GM19324 (cell line): ENCODE measurements at regions not wholly inside any gene's neighbourhood (a gene's known extent, or its start where the extent isn't known, plus 50 kb on each side); places are given as distances from the start of the nearest gene placed in this dataset.

Source experiments
- ATAC-seq: cut with Tn5 transposase; IDR thresholded peaks from one replicate; pipeline ENCODE4 v1.9.1; 2021; ENCODE audit warnings: mild to moderate bottlenecking, moderate library complexity; ENCODE audit not compliant: unreplicated experiment, low FRiP score

DNA sequence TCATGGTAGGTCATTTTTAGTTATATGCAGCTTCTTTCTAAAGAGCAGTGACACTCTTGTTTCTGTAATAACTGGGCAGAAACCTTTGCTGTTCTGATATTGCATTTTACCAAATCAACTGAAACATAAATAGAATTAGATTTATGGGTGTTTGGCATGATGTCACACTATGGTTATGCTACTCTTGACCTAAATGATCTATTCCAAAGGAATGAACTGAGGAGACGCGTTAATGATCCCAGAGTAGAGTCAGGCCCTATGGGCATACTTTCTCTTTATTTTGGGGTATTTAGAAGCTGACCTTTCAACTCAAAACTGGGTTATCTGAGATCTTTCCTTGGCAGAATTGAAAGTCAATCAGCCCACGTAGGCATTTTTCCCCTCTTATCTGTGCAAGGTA lies 146.8 kb upstream of the ADAMTSL1 start:
- no peak for ATAC-seq

DNA sequence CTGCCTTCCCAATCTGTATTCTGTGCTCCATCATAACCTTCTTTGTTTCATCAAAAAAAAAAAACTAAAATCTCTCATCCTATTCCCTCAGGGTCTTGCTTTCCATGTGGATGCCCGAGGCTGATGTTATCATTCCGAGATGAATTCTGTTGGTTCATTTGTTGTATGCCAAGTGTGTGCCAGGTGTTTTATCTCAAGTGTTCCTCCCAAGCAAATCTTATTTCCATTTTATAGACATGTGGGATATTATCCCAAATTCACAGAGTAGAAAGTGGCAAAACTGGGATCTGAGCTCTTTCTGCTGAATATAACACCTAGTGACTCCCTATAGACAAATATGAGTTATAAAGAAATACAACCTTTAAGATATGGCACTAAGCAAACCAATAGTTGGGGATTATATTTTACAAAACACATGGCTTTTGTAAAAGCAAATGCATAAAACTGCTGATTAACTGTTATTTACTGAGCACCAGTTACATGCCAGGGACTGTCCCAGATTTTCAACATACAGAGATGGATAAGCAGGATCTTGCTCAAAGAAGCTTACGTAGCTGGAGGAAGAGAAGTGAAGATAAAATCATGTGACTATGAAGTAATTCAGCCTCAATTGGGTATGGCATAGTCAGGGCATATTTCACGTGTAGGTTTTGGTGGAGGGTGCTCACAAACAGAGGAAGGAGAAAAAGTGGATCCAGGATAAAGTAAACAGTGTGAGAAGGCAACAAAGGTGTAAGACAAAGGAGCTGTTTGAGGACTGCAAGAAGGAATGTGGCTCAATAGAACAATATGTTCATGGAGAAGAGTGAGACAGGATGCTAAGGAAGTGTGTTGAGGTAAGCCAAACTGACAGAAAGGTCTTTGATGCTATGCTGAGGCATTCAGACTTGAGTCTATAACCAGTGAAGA lies 143.3 kb upstream of the ADAMTSL1 start:
- ATAC-seq, result no peak

DNA sequence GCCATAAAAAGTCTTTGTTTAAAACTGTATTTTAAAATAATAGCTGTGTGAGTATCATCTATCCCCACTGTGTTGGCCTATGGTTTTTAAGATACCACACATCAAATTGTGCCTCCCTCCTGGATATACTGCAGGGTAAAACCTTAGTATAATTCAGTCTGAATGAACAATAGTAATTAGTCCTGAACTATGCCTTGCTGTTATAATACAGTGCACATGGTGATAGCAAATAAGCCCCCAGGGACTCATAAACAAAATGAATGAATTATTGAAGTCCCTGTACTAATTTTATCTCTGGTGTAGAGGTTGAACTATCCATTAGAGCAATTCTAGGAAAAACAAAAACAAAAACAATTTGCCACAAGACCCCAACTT lies 142.7 kb upstream of the ADAMTSL1 start:
- ATAC-seq, result no peak

DNA sequence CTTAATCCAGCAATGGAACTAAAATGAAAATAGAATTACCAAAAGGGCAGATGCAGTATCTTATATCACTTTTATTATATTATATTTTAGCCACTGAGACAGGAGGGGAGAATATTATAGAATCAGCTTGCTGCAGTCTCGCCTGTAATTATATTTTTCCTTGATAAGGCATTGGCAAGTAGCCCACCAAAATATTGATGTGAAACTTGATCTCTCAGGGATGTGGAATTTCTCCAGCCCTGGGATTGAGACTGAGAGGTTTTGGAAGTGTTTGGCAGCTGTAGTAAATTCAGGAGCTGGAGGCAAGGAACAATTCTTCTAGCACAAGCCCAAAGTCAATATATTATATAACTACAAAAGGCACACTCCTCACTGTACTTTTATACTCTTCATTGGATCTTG lies 142.1 kb upstream of the ADAMTSL1 start:
- ATAC-seq, result no peak

DNA sequence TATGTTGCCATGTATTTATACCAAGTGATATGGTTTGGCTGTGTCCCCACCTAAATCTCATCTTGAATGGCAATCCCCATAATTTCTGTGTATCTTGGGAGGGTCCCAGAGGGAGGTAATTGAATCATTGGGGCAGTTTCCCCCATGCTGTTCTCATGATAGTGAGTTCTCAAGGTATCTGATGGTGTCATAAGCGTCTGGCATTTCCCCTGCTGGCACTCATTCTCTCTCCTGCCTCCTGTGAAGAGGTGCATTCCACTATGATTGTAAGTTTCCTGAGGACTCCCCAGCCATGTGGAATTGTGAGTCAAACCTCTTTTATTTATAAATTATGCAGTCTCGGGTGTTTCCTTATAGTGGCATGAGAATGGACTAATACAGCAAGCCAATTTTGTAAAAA lies 140.8 kb upstream of the ADAMTSL1 start:
- ATAC-seq, result no peak

DNA sequence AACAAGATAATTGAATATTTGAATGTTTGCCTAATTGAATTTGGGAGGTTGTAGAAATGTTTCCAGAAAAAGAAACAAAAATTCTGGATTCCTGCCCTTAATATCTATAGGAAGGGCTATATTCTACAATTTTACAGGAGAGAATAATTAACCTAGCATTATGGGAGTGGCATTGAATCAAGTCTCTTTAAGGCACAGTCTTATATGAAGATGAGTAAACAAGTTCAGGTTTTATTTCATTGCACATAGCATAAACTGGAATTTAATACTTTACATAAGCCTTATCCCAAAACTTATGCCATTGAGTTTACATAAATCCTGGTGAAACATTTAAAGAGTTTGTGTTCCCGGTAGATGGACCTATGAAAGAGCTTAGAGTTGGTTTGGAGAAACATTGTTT lies 138.1 kb upstream of the ADAMTSL1 start:
- ATAC-seq, result no peak

DNA sequence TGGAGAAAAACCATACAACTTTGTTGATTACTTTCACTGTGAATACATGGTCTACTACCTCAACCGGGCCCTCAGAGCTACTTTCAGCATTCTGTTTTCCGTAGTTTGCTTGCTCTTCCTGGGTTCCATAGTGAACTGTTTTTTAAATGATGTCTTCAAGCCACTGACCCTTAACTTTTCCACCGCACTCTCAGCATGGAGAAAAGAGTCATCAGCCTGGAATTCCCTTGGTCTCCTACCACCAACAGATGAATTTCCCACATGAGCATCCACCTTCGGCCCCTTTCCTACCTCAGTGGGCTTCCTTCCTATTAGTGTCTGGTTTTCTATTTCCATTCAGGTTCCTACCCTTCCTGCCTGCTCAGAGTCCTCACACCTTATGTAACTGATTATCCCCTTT lies 135.9 kb upstream of the ADAMTSL1 start:
- ATAC-seq, result no peak

DNA sequence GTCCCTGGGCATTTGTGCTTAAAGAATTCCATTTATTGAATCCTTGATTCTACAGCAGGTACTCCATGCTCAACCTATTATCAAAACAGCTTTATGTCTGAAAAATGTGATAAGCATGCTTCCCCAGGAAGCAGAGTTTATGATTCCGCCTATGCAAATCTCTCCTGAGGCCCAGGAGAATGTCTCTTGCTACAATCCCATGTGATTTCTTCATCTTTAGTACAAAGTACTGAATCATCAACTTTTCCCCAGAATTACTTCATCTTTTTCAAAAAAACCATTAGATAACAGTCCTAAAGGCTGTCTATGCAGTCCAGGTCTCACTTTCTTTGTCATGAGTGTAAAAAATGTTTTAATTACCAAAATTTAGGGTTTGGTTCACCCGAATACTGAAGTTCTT lies 130.2 kb upstream of the ADAMTSL1 start:
- no peak for ATAC-seq

DNA sequence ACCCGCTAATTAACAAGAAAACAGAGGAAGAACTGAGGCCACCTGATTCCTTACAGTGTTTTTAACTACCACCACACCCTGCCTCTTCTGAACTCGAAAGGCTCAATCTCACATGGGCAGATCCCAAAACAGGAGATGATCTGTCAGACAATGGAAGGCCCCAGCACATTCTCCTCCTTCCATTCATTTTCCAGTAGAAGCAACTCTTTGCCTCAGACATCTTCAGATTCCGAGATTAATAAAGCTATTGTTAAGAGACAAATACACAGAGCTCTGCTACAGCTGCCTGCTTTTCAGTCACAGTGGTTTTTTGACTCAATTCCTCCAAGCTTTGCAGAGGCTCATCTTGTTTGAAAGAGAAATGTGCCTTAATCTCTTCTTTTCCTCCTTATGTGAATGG lies 127.2 kb upstream of the ADAMTSL1 start:
- ATAC-seq, result no peak

DNA sequence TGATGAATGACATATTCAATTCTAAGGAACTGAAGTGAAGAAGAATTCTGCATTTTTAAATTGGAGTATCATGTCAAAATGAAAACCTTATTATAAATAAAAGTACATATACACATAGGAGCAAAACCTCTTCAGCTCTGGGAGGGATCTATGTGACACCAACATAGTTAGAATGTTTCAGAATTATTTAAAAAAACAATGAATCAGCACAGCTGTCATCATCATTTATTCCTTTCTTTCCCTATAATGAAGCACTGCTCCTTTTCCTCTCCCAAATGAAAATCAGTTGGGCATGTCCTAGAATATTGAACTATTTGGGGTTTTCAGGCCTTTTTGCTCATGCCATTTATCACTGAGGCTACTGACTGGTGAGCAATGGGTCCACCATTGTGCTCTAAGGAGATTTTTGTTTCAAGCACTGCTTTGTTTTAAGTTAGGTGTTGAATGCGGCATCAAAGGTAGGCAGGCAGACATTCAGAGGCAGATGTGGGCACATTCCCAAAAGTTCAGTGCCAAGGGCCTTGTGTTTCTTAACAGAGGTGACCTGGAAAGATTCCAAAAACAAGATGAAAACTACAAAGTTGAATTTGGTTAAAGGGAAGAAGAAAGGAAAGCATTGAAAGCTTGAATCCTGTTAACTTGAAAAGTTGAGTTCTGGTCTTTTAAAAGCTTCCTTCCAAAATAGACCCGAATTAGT lies 126.4 kb upstream of the ADAMTSL1 start:
- no peak for ATAC-seq

DNA sequence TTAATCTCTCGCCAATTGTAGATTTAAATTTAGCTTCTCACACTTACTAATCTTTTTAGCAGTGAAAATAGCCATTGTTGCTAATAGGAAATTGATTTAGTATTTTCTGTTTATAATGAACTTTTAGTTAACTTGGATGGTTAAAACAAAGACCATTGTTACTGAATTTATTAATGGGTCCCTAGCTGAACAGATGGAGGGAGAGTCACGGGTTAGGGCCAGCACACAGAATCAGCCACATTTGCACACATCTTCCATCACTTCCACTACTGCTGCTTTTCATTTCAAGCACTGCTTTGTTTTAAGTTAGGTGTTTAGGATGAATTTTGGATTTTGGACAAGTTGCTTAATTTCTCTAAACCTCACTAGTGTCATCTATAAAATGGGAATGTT lies 125.9 kb upstream of the ADAMTSL1 start:
- ATAC-seq, result no peak

DNA sequence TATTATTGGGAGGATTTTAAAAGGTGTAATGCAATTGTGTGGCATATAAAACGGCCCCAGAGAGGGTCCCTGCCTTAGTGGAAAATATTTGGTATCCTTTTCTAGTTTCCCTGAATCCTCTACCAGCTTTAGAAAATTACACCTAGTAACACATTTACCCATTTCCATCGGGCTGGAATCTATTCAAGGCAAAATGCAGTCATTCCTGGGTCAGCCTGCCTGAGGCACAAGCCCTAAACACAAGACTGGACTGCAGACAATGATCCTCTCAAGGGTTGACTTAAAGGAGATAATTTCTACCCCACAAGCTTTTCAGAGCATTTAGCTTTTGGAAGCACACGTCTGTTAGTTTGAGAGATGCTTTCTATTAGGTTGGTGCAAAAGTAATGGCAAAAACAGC lies 124.4 kb upstream of the ADAMTSL1 start:
- ATAC-seq, result no peak

DNA sequence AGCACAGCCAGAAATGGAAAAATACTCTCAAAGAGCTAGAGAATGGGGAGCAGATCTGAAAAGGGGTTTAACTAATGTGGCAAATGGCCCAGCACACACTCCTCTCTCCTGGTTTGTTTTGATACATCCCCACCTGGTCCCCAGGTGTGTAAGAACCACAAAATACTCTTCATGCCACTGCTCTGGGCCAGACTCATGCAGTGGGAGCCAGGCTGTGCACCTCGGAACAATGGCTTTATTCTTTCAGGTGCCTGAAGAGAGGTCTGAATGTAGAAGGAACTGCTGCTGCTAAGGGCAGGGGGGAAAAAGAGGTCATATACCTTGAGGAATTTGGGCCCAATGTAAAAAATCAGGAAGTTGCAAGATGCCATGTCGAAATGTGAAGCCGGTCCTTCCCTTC lies 123.9 kb upstream of the ADAMTSL1 start:
- ATAC-seq, result no peak

DNA sequence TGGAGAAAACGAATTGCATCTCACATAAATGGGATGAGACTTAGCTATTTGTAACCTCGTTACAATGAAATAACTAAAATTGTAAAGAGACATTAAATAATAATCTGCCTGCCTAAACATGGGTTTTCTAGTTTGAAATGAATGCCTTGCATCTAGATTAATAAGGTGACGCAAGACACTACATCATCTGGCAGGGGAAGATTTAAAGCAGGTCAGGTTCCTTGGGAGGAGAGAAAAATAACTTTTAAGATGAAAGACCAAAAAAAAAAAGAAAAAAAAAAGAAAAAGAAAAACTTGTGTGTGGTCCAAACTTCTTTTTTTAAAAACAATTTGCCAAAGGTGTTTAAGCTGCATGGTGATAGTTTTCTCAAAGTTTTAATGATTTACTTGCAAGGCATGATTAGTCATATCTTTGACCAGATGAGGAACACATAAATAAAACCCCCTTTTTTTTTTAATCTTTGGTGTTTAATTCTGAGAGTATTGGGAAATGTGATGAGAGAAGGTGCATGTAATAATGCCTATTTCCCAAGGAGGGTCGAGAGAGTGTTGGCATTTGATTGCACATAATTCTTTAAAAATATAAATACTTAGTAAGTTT lies 122.9 kb upstream of the ADAMTSL1 start:
- no peak for ATAC-seq

DNA sequence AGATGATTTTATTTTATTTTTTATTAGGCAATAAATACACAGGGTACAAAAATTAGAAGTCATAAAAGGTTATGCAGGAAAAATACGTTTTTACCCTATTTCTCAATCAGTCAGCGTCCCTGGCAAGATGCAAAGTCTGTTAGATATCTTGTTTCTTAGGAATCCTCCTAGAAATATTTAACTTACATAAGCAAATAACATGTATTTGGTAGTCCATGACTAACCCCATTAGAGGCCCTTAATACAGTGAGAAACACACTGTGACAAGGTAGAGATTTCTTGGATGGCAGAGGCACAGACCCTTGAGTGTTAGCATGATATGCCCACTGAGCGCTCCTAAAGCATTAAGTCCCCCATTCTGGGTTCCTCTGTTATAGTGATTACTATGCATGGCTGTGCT lies 121.2 kb upstream of the ADAMTSL1 start:
- ATAC-seq, result no peak

DNA sequence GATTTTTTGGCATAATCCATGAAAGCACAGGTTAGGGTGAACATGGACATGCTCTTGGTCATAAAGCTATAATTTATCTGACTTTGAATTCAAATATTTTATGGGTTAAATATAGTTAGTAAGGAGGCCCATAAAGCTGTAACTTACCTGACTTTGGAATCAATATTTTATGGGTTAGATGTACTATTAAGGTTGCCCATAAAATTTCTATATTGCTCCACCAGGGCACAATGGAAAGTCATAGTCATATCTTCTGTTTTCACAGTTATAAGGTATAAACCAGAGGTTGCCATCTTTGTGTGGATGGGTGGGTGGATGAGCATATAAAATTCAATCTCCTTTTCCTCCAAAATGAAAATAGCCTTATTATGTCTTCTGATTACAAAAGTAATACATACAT lies 120.5 kb upstream of the ADAMTSL1 start:
- ATAC-seq, result no peak

DNA sequence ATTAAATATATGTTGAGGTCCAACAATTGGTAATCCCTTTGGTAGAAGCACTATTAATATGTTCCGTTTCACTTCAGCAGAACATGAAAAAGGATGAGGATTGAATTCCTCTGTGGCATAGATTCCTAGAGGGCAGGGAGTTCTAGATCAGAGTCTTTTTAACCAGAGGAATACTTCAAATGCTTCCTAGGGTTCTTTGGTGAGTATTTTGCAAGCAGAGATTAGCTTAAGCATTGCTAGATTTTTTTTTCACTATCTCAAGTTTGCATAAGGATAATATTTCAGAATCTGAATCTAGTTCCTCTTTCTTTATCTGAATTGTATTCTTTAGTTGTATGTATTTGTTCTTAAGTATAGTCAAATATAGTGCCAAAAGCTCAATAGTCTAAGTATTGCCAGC lies 116.6 kb upstream of the ADAMTSL1 start:
- ATAC-seq, result no peak

DNA sequence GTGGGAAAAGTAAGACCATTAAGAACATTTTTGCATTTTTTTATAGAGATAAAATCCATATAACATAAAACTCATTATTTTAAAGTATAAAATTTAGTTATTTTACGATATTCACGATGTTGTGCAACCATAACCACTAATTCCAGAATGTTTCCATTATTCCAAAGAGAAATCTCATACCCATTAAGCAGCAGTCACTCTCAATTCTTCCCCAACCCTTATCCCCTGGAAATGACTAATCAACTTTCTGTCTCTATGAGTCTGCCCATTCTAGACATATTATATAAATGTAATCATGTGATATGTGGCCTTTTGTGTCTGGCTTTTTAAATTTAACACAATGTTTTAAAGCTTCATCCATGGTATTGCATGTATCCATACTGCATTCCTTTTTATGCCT lies 115.6 kb upstream of the ADAMTSL1 start:
- ATAC-seq, result no peak

DNA sequence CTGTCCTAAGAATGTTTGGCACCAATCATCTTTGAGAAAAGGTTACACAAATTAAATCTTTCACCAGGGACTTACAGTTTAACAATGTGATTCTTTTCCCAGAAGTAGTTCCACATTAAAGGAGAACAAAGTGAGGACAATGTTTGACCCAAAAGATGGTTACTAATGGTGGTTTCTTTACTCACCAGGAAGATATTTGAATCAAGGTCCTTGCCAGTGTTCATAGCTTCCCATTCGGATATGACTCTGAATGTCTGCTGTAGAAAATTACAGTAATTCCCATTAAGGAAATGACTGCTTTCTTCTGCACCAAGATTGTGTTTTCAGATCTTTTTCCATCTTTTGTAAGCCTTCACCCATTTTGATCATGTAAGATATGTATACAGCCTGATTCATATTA lies 114.6 kb upstream of the ADAMTSL1 start:
- no peak for ATAC-seq

DNA sequence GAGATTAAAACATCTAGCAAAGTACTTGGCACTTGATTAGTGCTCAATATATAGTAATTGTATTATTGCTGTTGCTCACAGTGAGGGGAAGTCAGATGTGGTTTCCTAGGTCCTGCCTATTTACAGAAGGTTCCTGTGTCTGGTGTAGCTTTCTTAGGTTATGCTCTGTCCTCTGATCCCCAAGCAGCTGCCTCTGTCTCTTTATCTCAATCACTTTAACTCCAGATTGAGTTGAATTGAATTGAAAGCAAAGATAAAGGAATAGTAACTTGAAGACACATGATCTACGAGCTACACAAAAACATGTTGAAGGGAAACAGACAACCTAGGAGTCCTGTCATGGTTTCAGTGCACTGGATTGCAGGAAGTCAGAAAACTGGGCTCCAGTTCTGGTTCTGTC lies 113.9 kb upstream of the ADAMTSL1 start:
- no peak for ATAC-seq

DNA sequence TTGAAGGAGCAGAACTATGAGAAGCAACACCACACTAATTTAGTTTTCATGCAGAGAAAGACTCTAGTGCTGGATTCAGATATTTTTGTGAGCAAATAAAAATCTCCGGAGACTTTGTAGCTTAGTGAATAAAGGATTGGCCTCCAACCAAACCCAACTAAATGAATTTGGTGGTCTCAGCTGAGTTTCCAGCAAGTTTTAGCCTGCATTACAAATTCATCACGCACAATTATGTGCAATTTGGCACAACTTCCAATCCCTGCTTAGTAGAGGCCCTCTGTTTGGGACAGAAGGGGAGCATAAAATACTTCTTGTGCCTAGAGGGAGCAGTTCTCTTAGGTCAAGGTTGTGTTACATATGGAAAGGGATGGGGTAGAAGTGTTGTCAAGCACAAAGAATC lies 112.3 kb upstream of the ADAMTSL1 start:
- no peak for ATAC-seq

DNA sequence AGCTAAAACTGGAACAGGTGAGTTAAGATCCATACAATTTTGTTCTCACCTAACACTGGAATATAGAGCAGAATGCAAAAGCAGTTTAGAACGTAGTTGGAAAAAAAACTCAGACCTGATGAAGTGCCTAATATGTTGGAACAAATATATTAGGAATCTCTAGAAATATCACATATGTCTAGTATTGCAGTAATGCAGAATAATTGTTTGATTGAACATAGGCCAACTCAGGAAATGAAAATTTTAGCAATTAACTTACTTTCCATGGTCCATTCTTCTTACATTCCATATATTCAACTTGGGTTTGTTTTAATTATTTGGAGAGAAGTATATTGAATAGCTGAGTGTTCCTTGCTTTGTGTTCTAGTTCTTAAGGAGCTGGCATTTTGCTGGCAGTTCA lies 111.8 kb upstream of the ADAMTSL1 start:
- ATAC-seq, result no peak
